VCaP (cell line): ENCODE measurements at regions not wholly inside any gene's neighbourhood (a gene's known extent, or its start where the extent isn't known, plus 50 kb on each side); places are given as distances from the start of the nearest gene placed in this dataset.

Experiments
- H3K27ac ChIP-seq: fragments of 450-650 bp; 2 replicates; pipeline ENCODE4 v1.5.1; 2017
- TF ChIP-seq, protein P1 (sequence below): fragments of 450-650 bp; conservative IDR thresholded peaks from 2 replicates; pipeline ENCODE4 v1.5.1; 2017; ENCODE audit warnings: mild to moderate bottlenecking, moderate library complexity

- TF ChIP-seq, protein P1, sequence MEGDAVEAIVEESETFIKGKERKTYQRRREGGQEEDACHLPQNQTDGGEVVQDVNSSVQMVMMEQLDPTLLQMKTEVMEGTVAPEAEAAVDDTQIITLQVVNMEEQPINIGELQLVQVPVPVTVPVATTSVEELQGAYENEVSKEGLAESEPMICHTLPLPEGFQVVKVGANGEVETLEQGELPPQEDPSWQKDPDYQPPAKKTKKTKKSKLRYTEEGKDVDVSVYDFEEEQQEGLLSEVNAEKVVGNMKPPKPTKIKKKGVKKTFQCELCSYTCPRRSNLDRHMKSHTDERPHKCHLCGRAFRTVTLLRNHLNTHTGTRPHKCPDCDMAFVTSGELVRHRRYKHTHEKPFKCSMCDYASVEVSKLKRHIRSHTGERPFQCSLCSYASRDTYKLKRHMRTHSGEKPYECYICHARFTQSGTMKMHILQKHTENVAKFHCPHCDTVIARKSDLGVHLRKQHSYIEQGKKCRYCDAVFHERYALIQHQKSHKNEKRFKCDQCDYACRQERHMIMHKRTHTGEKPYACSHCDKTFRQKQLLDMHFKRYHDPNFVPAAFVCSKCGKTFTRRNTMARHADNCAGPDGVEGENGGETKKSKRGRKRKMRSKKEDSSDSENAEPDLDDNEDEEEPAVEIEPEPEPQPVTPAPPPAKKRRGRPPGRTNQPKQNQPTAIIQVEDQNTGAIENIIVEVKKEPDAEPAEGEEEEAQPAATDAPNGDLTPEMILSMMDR = no peak
- no peak overlapping the region for H3K27ac ChIP-seq
These were observed 241.8 kb upstream of the NR2F2 start for GRCh38 chr15:96088650-96089049.

DNA sequence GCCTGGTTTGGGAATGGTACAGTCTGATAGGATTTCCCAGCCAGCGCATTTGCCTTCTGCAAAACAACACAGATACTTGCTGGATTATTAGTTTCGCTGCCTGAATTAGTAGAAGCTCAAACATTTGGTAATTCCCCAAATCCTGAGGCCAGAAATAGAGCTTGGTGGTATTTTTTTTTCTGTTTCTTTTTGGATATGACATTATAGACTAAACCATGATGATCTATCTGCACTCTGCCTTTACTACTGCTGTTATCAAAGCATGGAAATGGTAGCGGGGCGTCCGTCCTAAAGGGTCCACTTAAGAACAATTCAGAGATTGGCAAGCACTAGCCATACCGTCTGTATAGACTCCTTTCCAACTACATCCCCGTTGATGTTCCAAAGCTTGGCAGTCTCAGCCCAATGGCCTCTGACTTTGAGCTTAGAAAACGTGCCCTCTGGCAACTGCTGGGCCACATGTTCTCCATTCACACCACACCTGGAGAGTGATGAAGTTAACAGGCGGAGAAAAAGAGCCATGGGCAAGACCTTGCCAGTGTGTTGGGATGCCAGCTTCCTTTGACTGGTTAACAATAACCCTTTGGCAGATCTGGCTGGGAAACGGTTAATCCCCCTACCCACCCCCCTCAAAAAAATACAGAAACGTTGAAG is 241.0 kb upstream of the NR2F2 start:
- TF ChIP-seq, protein P1 = no peak
- no peak overlapping the region for H3K27ac ChIP-seq

- TF ChIP-seq, protein P1 = no peak
- no peak overlapping the region for H3K27ac ChIP-seq
These were observed 238.3 kb upstream of the NR2F2 start for GRCh38 chr15:96092186-96092585.

DNA sequence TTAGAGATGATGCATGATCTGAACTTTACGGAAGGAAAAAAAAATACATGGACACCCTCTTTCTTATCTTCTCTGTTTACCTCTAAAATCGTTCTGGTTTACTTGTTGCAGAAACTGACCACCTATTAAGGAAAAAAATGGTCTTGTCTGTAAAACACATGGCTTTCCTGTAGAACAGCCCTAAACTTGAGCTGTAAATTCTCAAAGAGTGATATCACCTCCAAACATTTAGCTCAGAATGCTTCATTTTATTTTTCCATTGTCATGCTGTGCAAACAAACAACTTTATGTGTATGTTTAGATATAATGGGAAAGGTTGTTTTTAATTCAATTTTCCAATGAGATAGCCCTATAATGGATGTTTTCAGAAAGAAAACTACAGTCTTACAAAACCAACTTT is 237.4 kb upstream of the NR2F2 start:
- TF ChIP-seq, protein P1 = no peak
- no peak overlapping the region for H3K27ac ChIP-seq

DNA sequence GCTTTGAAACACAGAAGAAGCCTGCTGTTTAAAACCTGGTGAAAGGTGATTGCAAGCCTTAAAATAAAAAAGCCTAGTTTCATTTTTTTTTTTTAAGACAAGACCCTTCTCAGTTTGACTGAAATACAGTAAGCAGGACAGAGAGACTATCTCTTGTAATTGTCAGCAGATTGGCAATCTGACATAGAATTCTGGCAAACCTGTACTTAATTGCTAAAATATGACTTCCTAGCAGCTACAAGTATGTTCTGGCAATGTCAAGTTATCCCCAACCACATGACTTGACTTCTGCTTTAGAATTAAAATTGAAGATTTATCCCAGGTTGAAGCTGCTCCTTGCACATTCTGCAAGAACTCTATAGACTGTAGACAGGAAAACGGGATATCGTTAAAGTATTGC is 232.8 kb upstream of the NR2F2 start:
- TF ChIP-seq, protein P1 = no peak
- H3K27ac ChIP-seq = no peak overlapping the region

DNA sequence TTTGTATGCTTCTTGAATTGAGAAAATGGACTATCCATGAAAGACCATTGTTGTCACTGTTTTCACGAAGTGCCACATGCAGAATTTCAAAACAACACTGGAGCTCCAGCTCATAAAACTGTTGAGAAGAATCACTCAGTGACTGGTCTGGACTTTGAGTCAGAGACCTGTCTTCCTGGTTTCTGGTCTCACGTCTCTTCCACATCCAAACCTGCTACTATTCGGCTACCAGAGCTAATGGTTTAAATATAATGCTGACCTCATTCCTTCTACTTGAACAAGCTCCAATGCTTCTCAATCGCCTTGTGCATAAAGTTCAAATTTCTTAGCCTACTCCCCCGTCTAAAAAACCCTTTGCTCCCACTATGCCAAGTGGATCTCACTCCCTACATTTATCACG is 227.9 kb upstream of the NR2F2 start:
- H3K27ac ChIP-seq = no peak overlapping the region
- TF ChIP-seq, protein P1 = no peak

GRCh38 chr15:96106181-96106580 is 224.3 kb upstream of the NR2F2 start:
- TF ChIP-seq, protein P1 = no peak
- no peak overlapping the region for H3K27ac ChIP-seq
